Activated CD4-positive, alpha-beta T cell treated with anti-CD3 and anti-CD28 coated beads, Interleukin-2, amount 50 U/mL, for 48 hours (primary cell): ENCODE measurements at regions not wholly inside any gene's neighbourhood (a gene's known extent, or its start where the extent isn't known, plus 50 kb on each side); places are given as distances from the start of the nearest gene placed in this dataset.

Experiments
- DNase-seq, 2 experiments: peaks; one replicate each; pipeline ENCODE4 v3.0.0-alpha.2; 2020

- no peak for DNase-seq
These were observed 198.2 kb downstream of the KIF4B start for GRCh38 chr5:155211764-155212163.

GRCh38 chr5:155222393-155222792 lies 208.8 kb downstream of the KIF4B start:
- no peak for DNase-seq

- no peak for DNase-seq
These were observed 215.6 kb downstream of the KIF4B start for GRCh38 chr5:155229135-155229534.

- DNase-seq, result no peak
These were observed 226.2 kb downstream of the KIF4B start for GRCh38 chr5:155239803-155240202.

GRCh38 chr5:155250596-155250995 lies 237.0 kb downstream of the KIF4B start:
- no peak for DNase-seq

GRCh38 chr5:155252025-155252424 lies 238.5 kb downstream of the KIF4B start:
- no peak for DNase-seq

- no peak for DNase-seq
These were observed 239.2 kb downstream of the KIF4B start for GRCh38 chr5:155252717-155253116.

GRCh38 chr5:155254399-155254798 lies 240.8 kb downstream of the KIF4B start:
- DNase-seq, result no peak

- no peak for DNase-seq
These were observed 244.6 kb downstream of the KIF4B start for GRCh38 chr5:155258161-155258560.

- no peak for DNase-seq
These were observed 246.1 kb downstream of the KIF4B start for GRCh38 chr5:155259648-155260047.

GRCh38 chr5:155260798-155261197 lies 247.2 kb downstream of the KIF4B start:
- no peak for DNase-seq

GRCh38 chr5:155263381-155263780 lies 249.8 kb downstream of the KIF4B start:
- DNase-seq, result no peak

- DNase-seq, result no peak
These were observed 251.3 kb downstream of the KIF4B start for GRCh38 chr5:155264809-155265208.

- no peak for DNase-seq
These were observed 255.3 kb downstream of the KIF4B start for GRCh38 chr5:155268770-155269425.

GRCh38 chr5:155270725-155271124 lies 257.2 kb downstream of the KIF4B start:
- no peak for DNase-seq

- no peak for DNase-seq
These were observed 260.9 kb downstream of the KIF4B start for GRCh38 chr5:155274484-155274883.

- DNase-seq, result no peak
These were observed 261.7 kb downstream of the KIF4B start for GRCh38 chr5:155275222-155275621.

GRCh38 chr5:155276231-155276630 lies 262.7 kb downstream of the KIF4B start:
- no peak for DNase-seq

- no peak for DNase-seq
These were observed 265.0 kb downstream of the KIF4B start for GRCh38 chr5:155278532-155278931.

- DNase-seq, result no peak
These were observed 269.1 kb downstream of the KIF4B start for GRCh38 chr5:155282503-155283107.

- no peak for DNase-seq
These were observed 272.2 kb downstream of the KIF4B start for GRCh38 chr5:155285706-155286105.

GRCh38 chr5:155290937-155291336 lies 277.4 kb downstream of the KIF4B start:
- no peak for DNase-seq

GRCh38 chr5:155293605-155294178 lies 280.1 kb downstream of the KIF4B start:
- DNase-seq, result no peak

- no peak for DNase-seq
These were observed 281.6 kb downstream of the KIF4B start for GRCh38 chr5:155295111-155295510.
